PFSK-1 (cell line): ENCODE measurements at regions not wholly inside any gene's neighbourhood (a gene's known extent, or its start where the extent isn't known, plus 50 kb on each side); places are given as distances from the start of the nearest gene placed in this dataset.

ENCODE experiments used
- POLR2AphosphoS5 ChIP-seq: IDR thresholded peaks from 2 replicates; pipeline ENCODE4 v1.6.1; 2012; ENCODE audit warnings: low read depth, mild to moderate bottlenecking, control low read depth, low read length, moderate library complexity
- SIN3A ChIP-seq: IDR thresholded peaks from 2 replicates; pipeline ENCODE4 v1.6.1; 2012; ENCODE audit warnings: mild to moderate bottlenecking, low read length, moderate library complexity, borderline replicate concordance; ENCODE audit not compliant: insufficient read depth
- TAF1 ChIP-seq: IDR thresholded peaks from 2 replicates; pipeline ENCODE4 v1.6.1; 2012; ENCODE audit warnings: low read length, control low read depth, borderline replicate concordance; ENCODE audit not compliant: insufficient read depth
- TF ChIP-seq, protein P1 (sequence below), 2 experiments: IDR thresholded peaks; 2 replicates each; pipeline versions ENCODE4 v1.6.1 to v1.8.0; 2011 to 2012; ENCODE audit warnings: low read depth in 2 of 2, low read length in 2 of 2, control low read depth in 1 of 2, inconsistent platforms in 1 of 2, mild to moderate bottlenecking in 1 of 2, moderate library complexity in 1 of 2; ENCODE audit not compliant: insufficient read depth in 1 of 2

DNA sequence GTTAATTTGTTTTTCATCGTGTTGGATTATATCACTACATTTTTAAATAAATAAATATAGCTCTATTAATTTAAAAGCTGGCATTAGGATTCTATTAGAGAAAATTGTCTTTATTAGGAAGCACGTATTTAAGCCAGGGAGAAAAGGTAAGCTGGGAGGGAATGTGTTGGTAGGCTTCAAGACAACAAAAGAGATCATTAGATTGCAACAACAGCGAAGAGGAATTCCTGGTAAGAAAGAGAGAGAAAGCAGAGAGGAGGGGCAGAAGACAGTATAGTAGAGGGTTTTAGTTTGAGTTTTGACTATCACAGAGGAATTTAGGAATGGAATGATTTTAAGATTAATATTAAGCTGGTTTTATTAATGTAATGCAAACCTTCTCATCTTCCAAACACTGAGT, 613.6 kb upstream of the USP15 start:
- TF ChIP-seq POLR2AphosphoS5 (no peak), TAF1 (no peak), SIN3A (no peak)
- TF ChIP-seq, protein P1, sequence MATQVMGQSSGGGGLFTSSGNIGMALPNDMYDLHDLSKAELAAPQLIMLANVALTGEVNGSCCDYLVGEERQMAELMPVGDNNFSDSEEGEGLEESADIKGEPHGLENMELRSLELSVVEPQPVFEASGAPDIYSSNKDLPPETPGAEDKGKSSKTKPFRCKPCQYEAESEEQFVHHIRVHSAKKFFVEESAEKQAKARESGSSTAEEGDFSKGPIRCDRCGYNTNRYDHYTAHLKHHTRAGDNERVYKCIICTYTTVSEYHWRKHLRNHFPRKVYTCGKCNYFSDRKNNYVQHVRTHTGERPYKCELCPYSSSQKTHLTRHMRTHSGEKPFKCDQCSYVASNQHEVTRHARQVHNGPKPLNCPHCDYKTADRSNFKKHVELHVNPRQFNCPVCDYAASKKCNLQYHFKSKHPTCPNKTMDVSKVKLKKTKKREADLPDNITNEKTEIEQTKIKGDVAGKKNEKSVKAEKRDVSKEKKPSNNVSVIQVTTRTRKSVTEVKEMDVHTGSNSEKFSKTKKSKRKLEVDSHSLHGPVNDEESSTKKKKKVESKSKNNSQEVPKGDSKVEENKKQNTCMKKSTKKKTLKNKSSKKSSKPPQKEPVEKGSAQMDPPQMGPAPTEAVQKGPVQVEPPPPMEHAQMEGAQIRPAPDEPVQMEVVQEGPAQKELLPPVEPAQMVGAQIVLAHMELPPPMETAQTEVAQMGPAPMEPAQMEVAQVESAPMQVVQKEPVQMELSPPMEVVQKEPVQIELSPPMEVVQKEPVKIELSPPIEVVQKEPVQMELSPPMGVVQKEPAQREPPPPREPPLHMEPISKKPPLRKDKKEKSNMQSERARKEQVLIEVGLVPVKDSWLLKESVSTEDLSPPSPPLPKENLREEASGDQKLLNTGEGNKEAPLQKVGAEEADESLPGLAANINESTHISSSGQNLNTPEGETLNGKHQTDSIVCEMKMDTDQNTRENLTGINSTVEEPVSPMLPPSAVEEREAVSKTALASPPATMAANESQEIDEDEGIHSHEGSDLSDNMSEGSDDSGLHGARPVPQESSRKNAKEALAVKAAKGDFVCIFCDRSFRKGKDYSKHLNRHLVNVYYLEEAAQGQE (IDR thresholded peaks at IDR 0.05; ENCODE audit: insufficient read depth in 1 of 2, low read depth in 2 of 2, low read length in 2 of 2) = no peak
